CD4-positive, CD25-positive, alpha-beta regulatory T cell (primary cell): ENCODE measurements at regions not wholly inside any gene's neighbourhood (a gene's known extent, or its start where the extent isn't known, plus 50 kb on each side); places are given as distances from the start of the nearest gene placed in this dataset.

ENCODE experiments used
- ATAC-seq, 2 donors: fragments of 150-1000 bp; cut with Tn5 transposase; one replicate each; pipeline ENCODE4 v1.10.0; 2021; ENCODE audit warnings: low read depth in 2 of 2, moderate number of reproducible peaks in 2 of 2, moderate library complexity in 1 of 2
- DNase-seq, 3 donors: peaks; one replicate each; pipeline versions ENCODE4 v3.0.0 to v3.0.0-alpha.2; 2012 to 2022; ENCODE audit warnings: mixed read lengths in 1 of 3
- H3K27ac ChIP-seq: one replicate; pipeline ENCODE4 v1.7.0; 2013; ENCODE audit warnings: mild to moderate bottlenecking, low read length; ENCODE audit not compliant: insufficient read depth, poor library complexity, severe bottlenecking
- H3K27me3 ChIP-seq: one replicate; pipeline ENCODE4 v1.7.0; 2013; ENCODE audit warnings: low read length; ENCODE audit not compliant: control insufficient read depth, insufficient read depth
- H3K36me3 ChIP-seq: one replicate; pipeline ENCODE4 v1.7.0; 2013; ENCODE audit warnings: mild to moderate bottlenecking, low read length, moderate library complexity; ENCODE audit not compliant: control insufficient read depth, insufficient read depth
- H3K4me1 ChIP-seq: 2 replicates; pipeline ENCODE4 v1.7.0; 2013; ENCODE audit warnings: mild to moderate bottlenecking, low read length; ENCODE audit not compliant: insufficient read depth, control insufficient read depth, poor library complexity, severe bottlenecking
- H3K4me3 ChIP-seq: one replicate; pipeline ENCODE4 v1.7.0; 2013; ENCODE audit warnings: low read depth, mild to moderate bottlenecking, low read length, moderate library complexity
- H3K9me3 ChIP-seq, 2 experiments: 1 replicate in 1 of 2; 2 replicates in 1 of 2; pipeline ENCODE4 v1.7.0; 2013; ENCODE audit warnings: low read length in 2 of 2, mild to moderate bottlenecking in 1 of 2, moderate library complexity in 1 of 2; ENCODE audit not compliant: control insufficient read depth in 2 of 2
- H3K27ac Mint-ChIP-seq, 3 donors: one replicate each; pipeline ENCODE4 v1.8.0; 2020 to 2022; ENCODE audit warnings: mild to moderate bottlenecking in 3 of 3, mixed read lengths in 3 of 3, moderate library complexity in 2 of 3
- H3K27me3 Mint-ChIP-seq: one replicate; pipeline ENCODE4 v1.8.0; 2022; ENCODE audit warnings: mild to moderate bottlenecking, mixed read lengths
- H3K36me3 Mint-ChIP-seq: one replicate; pipeline ENCODE4 v1.8.0; 2020; ENCODE audit warnings: mixed read lengths
- H3K4me1 Mint-ChIP-seq, 4 donors: one replicate each; pipeline ENCODE4 v1.8.0; 2020 to 2022; ENCODE audit warnings: mixed read lengths in 4 of 4, mild to moderate bottlenecking in 1 of 4
- H3K4me3 Mint-ChIP-seq, 4 donors: one replicate each; pipeline ENCODE4 v1.8.0; 2020 to 2022; ENCODE audit warnings: mild to moderate bottlenecking in 4 of 4, mixed read lengths in 4 of 4, moderate library complexity in 3 of 4
- H3K9me3 Mint-ChIP-seq, 7 donors: one replicate each; pipeline ENCODE4 v1.8.0; 2020 to 2022; ENCODE audit warnings: mixed read lengths in 7 of 7, mild to moderate bottlenecking in 3 of 7, moderate library complexity in 2 of 7

GRCh38 chr13:80448725-80449124 lies 107.8 kb upstream of the SPRY2 start:
- Histone ChIP-seq H3K4me3 (no peak overlapping the region), H3K36me3 (no peaks in the 10 kb centered on the region), H3K4me1 (no peaks in the 10 kb centered on the region), H3K27ac (no peak overlapping the region), H3K9me3 (peaks cover 0 to 6% of the 10 kb centered on the region in 2 experiments), H3K27me3 (no peaks in the 10 kb centered on the region)
- ATAC-seq (no peak), DNase-seq (no peak)
- H3K27me3 Mint-ChIP-seq, result no peaks in the 10 kb centered on the region
- H3K4me1 Mint-ChIP-seq, result no peaks in the 10 kb centered on the region
- H3K27ac Mint-ChIP-seq, result no peak overlapping the region
- no peaks in the 10 kb centered on the region for H3K36me3 Mint-ChIP-seq
- H3K9me3 Mint-ChIP-seq, result peaks cover 0 to 16% (median 3%) of the 10 kb centered on the region in 7 donors
- H3K4me3 Mint-ChIP-seq, result no peak overlapping the region

GRCh38 chr13:80447747-80448146 lies 106.8 kb upstream of the SPRY2 start:
- H3K4me3 ChIP-seq, result no peak overlapping the region
- DNase-seq, result no peak
- Mint-ChIP-seq H3K4me1 (no peaks in the 10 kb centered on the region), H3K4me3 (no peak overlapping the region), H3K36me3 (no peaks in the 10 kb centered on the region), H3K27ac (no peak overlapping the region), H3K9me3 (peaks cover 0 to 9% (median 2%) of the 10 kb centered on the region in 7 donors), H3K27me3 (no peaks in the 10 kb centered on the region)
- H3K27ac ChIP-seq, result no peak overlapping the region
- no peaks in the 10 kb centered on the region for H3K36me3 ChIP-seq
- H3K27me3 ChIP-seq, result no peaks in the 10 kb centered on the region
- H3K9me3 ChIP-seq, result peaks cover 0 to 6% of the 10 kb centered on the region in 2 experiments
- no peaks in the 10 kb centered on the region for H3K4me1 ChIP-seq
- ATAC-seq, result no peak

GRCh38 chr13:80444240-80445015 lies 103.5 kb upstream of the SPRY2 start:
- ATAC-seq (no peak), DNase-seq (no peak)
- H3K9me3 Mint-ChIP-seq, result peaks cover 0 to 12% (median 2%) of the 10 kb centered on the region in 7 donors
- H3K36me3 Mint-ChIP-seq, result no peaks in the 10 kb centered on the region
- Histone ChIP-seq H3K4me3 (no peak overlapping the region), H3K27ac (no peak overlapping the region), H3K36me3 (no peaks in the 10 kb centered on the region), H3K27me3 (no peaks in the 10 kb centered on the region), H3K9me3 (no peaks in the 10 kb centered on the region), H3K4me1 (no peaks in the 10 kb centered on the region)
- no peaks in the 10 kb centered on the region for H3K4me1 Mint-ChIP-seq
- H3K27me3 Mint-ChIP-seq, result no peaks in the 10 kb centered on the region
- H3K27ac Mint-ChIP-seq, result no peak overlapping the region
- no peak overlapping the region for H3K4me3 Mint-ChIP-seq

GRCh38 chr13:80442609-80443008 lies 101.7 kb upstream of the SPRY2 start:
- Histone ChIP-seq H3K27ac (no peak overlapping the region), H3K4me1 (no peaks in the 10 kb centered on the region), H3K36me3 (no peaks in the 10 kb centered on the region), H3K4me3 (no peak overlapping the region), H3K27me3 (no peaks in the 10 kb centered on the region), H3K9me3 (no peaks in the 10 kb centered on the region)
- DNase-seq, result no peak
- no peak overlapping the region for H3K4me3 Mint-ChIP-seq
- no peaks in the 10 kb centered on the region for H3K4me1 Mint-ChIP-seq
- no peak overlapping the region for H3K27ac Mint-ChIP-seq
- ATAC-seq, result no peak
- H3K9me3 Mint-ChIP-seq, result peaks cover 0 to 12% (median 2%) of the 10 kb centered on the region in 7 donors
- no peaks in the 10 kb centered on the region for H3K27me3 Mint-ChIP-seq
- H3K36me3 Mint-ChIP-seq, result no peaks in the 10 kb centered on the region

GRCh38 chr13:80441968-80442367 lies 101.0 kb upstream of the SPRY2 start:
- Mint-ChIP-seq H3K36me3 (no peaks in the 10 kb centered on the region), H3K9me3 (peaks cover 0 to 12% (median 2%) of the 10 kb centered on the region in 7 donors), H3K4me1 (no peaks in the 10 kb centered on the region), H3K27ac (no peak overlapping the region), H3K4me3 (no peak overlapping the region), H3K27me3 (no peaks in the 10 kb centered on the region)
- Histone ChIP-seq H3K36me3 (no peaks in the 10 kb centered on the region), H3K4me1 (no peaks in the 10 kb centered on the region), H3K27me3 (no peaks in the 10 kb centered on the region), H3K27ac (no peak overlapping the region), H3K9me3 (no peaks in the 10 kb centered on the region), H3K4me3 (no peak overlapping the region)
- ATAC-seq (no peak), DNase-seq (no peak)

- ATAC-seq (no peak), DNase-seq (no peak)
- Mint-ChIP-seq H3K4me1 (no peaks in the 10 kb centered on the region), H3K27me3 (no peaks in the 10 kb centered on the region), H3K9me3 (peaks cover 0 to 15% (median 1%) of the 10 kb centered on the region in 7 donors), H3K27ac (no peak overlapping the region), H3K36me3 (no peaks in the 10 kb centered on the region), H3K4me3 (no peak overlapping the region)
- Histone ChIP-seq H3K36me3 (no peaks in the 10 kb centered on the region), H3K4me3 (no peak overlapping the region), H3K9me3 (no peaks in the 10 kb centered on the region), H3K27ac (no peak overlapping the region), H3K4me1 (no peaks in the 10 kb centered on the region), H3K27me3 (no peaks in the 10 kb centered on the region)
Observed at GRCh38 chr13:80438521-80438920, 97.6 kb upstream of the SPRY2 start.

GRCh38 chr13:80437231-80437630 lies 96.3 kb upstream of the SPRY2 start:
- no peaks in the 10 kb centered on the region for H3K4me1 Mint-ChIP-seq
- H3K27ac Mint-ChIP-seq, result peak overlapping the region in 1 of 3 donors; percentile 60
- no peaks in the 10 kb centered on the region for H3K27me3 ChIP-seq
- H3K9me3 Mint-ChIP-seq, result peaks cover 0 to 14% (median 1%) of the 10 kb centered on the region in 7 donors
- DNase-seq (no peak), ATAC-seq (no peak)
- H3K27me3 Mint-ChIP-seq, result no peaks in the 10 kb centered on the region
- H3K4me1 ChIP-seq, result no peaks in the 10 kb centered on the region
- no peak overlapping the region for H3K4me3 ChIP-seq
- no peaks in the 10 kb centered on the region for H3K36me3 Mint-ChIP-seq
- no peak overlapping the region for H3K27ac ChIP-seq
- no peak overlapping the region for H3K4me3 Mint-ChIP-seq
- no peaks in the 10 kb centered on the region for H3K36me3 ChIP-seq
- H3K9me3 ChIP-seq, result no peaks in the 10 kb centered on the region

- Mint-ChIP-seq H3K9me3 (peaks cover 0 to 9% (median 1%) of the 10 kb centered on the region in 7 donors), H3K27me3 (no peaks in the 10 kb centered on the region), H3K36me3 (no peaks in the 10 kb centered on the region), H3K4me3 (no peak overlapping the region), H3K4me1 (no peaks in the 10 kb centered on the region), H3K27ac (no peak overlapping the region)
- Histone ChIP-seq H3K4me3 (no peak overlapping the region), H3K9me3 (no peaks in the 10 kb centered on the region), H3K27me3 (no peaks in the 10 kb centered on the region), H3K36me3 (no peaks in the 10 kb centered on the region), H3K27ac (no peak overlapping the region), H3K4me1 (no peaks in the 10 kb centered on the region)
- no peak for DNase-seq
- ATAC-seq, result no peak
Observed at GRCh38 chr13:80436571-80437169, 95.7 kb upstream of the SPRY2 start.
